ENCODE measurements at regions not wholly inside any gene's neighbourhood (a gene's known extent, or its start where the extent isn't known, plus 50 kb on each side); places are given as distances from the start of the nearest gene placed in this dataset.
"Not testable (repeated sequence)": the region's sequence is repeated elsewhere in the genome, so short reads cannot be mapped to it uniquely, and the experiment has no call there.

DNA sequence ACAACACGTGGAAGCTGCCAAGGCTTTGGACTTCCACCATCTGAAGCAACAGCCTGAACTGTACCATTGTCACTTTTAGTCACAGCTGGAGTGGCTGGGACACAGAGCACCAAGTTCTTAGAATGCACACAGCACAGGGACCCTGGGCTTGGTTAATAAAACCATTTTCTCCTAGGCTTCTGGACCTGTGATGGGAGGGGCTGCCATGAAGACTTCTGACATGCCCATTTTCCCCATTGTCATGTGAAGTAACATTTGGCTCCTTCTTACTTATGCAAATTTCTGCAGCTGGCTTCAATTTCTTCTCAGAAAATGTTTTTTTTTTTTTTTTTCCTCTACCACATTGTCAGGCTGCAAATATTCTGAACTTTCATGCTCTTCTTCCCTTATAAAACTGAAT is 138.6 kb upstream of the BRINP3 start:
- no peak for DNase-seq (ENCODE audit: low spot score in 2 of 2)
- Mint-ChIP-seq H3K27ac (no peak overlapping the region), H3K36me3 (no peaks in the 10 kb centered on the region), H3K9me3 (peaks cover 7% of the 10 kb centered on the region), H3K4me1 (no peaks in the 10 kb centered on the region), H3K4me3 (no peak overlapping the region)
- ATAC-seq: no peak

- Mint-ChIP-seq H3K36me3 (no peaks in the 10 kb centered on the region), H3K9me3 (peaks cover 14% of the 10 kb centered on the region), H3K4me3 (no peak overlapping the region), H3K4me1 (no peaks in the 10 kb centered on the region), H3K27ac (no peak overlapping the region)
- ATAC-seq (no peak), DNase-seq (ENCODE audit: low spot score in 2 of 2) (no peak)
Measured at GRCh38 chr1:190619724-190620123, 142.1 kb upstream of the BRINP3 start.

GRCh38 chr1:190633488-190633887 is 155.8 kb upstream of the BRINP3 start:
- H3K27ac Mint-ChIP-seq: no peak overlapping the region
- H3K4me3 Mint-ChIP-seq: no peak overlapping the region
- H3K9me3 Mint-ChIP-seq: peaks cover 32% of the 10 kb centered on the region
- H3K36me3 Mint-ChIP-seq: no peaks in the 10 kb centered on the region
- ATAC-seq (no peak), DNase-seq (ENCODE audit: low spot score in 2 of 2) (no peak)
- no peaks in the 10 kb centered on the region for H3K4me1 Mint-ChIP-seq

- Mint-ChIP-seq H3K36me3 (no peaks in the 10 kb centered on the region), H3K4me1 (no peaks in the 10 kb centered on the region), H3K9me3 (peaks cover 30% of the 10 kb centered on the region), H3K27ac (no peak overlapping the region), H3K4me3 (no peak overlapping the region)
- DNase-seq (ENCODE audit: low spot score in 2 of 2) (no peak), ATAC-seq (no peak)
Measured at GRCh38 chr1:190634134-190634533, 156.5 kb upstream of the BRINP3 start.

DNA sequence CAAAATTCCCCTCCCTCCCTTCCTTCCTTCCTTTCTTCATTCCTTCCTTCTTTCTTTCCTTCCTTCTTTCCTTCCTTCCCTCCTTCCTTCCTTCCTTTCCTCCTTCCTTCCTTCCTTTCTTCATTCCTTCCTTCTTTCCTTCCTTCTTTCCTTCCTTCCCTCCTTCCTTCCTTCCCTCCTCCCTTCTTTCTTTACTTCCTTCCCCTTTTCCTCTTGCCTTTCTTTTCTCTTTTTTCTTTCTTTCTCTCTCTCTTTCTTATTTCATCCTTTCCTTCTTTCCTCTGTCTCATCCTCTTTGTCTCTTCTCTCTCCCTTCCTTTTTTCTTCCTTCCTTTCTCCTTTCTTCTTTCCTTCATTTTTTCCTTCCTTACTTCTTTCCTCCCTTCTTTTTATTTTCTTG is 171.9 kb upstream of the BRINP3 start:
- ATAC-seq: no peak

GRCh38 chr1:190658907-190659306 is 181.2 kb upstream of the BRINP3 start:
- H3K27ac Mint-ChIP-seq: no peak overlapping the region
- H3K4me1 Mint-ChIP-seq: no peaks in the 10 kb centered on the region
- no peak for ATAC-seq
- DNase-seq (ENCODE audit: low spot score in 2 of 2): no peak
- H3K36me3 Mint-ChIP-seq: no peaks in the 10 kb centered on the region
- peaks cover 9% of the 10 kb centered on the region for H3K9me3 Mint-ChIP-seq
- H3K4me3 Mint-ChIP-seq: no peak overlapping the region

More for the DNA sequence above, 171.9 kb upstream of the BRINP3 start:
- H3K36me3 Mint-ChIP-seq: no peaks in the 10 kb centered on the region
- no peak overlapping the region for H3K27ac Mint-ChIP-seq
- no peaks in the 10 kb centered on the region for H3K4me1 Mint-ChIP-seq
- no peak for DNase-seq (ENCODE audit: low spot score in 2 of 2)
- H3K9me3 Mint-ChIP-seq: peaks cover 18% of the 10 kb centered on the region
- H3K4me3 Mint-ChIP-seq: no peak overlapping the region

DNA sequence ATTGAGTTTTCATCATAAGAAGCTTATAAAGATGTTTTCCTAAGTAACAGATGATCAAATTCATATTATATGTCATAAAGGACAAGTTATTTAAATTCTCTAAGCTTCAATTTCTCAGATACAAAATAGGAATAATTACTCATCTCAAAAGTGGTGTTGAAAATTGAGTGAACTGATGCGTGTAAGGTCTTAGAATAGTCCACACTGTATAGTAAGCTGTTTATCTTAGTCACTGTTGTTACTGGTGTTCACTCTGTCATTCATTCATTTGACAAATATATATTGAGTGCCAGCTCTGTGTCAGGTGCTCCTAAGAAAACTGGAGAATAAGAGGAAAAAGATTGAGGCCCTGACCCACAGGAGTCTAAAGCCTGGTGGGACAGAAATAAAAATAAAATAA is 186.3 kb upstream of the BRINP3 start:
- no peak overlapping the region for H3K4me3 Mint-ChIP-seq
- no peak overlapping the region for H3K27ac Mint-ChIP-seq
- H3K4me1 Mint-ChIP-seq: no peaks in the 10 kb centered on the region
- H3K36me3 Mint-ChIP-seq: no peaks in the 10 kb centered on the region
- ATAC-seq (no peak), DNase-seq (ENCODE audit: low spot score in 2 of 2) (no peak)
- peaks cover 11% of the 10 kb centered on the region for H3K9me3 Mint-ChIP-seq

DNA sequence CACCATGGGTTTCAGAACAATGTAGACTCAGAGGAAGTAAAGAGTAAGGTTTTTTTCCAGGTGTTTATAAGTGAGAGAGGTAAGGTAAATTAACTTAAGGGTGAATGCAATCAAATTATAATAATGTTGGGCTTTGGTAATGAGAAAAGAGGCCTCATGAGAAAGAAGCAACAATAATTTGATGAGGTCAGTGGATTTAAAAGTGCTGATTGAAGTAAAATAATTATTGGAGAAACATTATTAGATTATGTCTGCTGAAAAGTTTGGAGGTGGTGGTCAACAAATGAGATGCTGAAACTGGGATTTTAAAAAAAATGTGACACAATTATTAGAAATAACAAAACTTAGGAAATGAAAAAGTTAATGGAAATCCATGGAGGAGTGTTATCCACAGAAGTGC is 187.4 kb upstream of the BRINP3 start:
- Mint-ChIP-seq H3K9me3 (peaks cover 15% of the 10 kb centered on the region), H3K27ac (no peak overlapping the region), H3K36me3 (no peaks in the 10 kb centered on the region), H3K4me3 (no peak overlapping the region), H3K4me1 (no peaks in the 10 kb centered on the region)
- DNase-seq (ENCODE audit: low spot score in 2 of 2) (no peak), ATAC-seq (no peak)

DNA sequence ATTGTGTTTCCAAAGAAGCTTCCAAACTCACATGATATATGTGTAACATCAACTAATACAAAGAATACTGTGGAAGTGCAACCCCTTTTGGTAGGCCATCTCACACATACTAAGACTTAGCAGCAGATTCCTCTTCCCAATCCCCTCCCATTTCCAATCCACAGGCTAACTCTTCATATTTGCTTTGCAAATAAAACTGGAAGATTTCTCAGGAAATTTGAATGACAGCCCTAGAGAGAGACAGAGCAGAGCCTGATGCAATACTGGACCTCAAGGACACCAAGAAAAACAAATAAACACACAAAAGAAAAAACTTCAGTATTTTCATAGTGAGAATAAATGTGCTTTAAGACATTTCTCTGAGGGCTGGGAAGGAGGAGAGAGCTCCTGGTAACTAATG is 190.2 kb upstream of the BRINP3 start:
- no peak for DNase-seq (ENCODE audit: low spot score in 2 of 2)
- no peaks in the 10 kb centered on the region for H3K36me3 Mint-ChIP-seq

GRCh38 chr1:190679044-190679443 is 201.4 kb upstream of the BRINP3 start:
- no peak overlapping the region for H3K4me3 Mint-ChIP-seq
- peaks cover 5% of the 10 kb centered on the region for H3K9me3 Mint-ChIP-seq
- ATAC-seq (no peak), DNase-seq (ENCODE audit: low spot score in 2 of 2) (no peak)
- no peak overlapping the region for H3K27ac Mint-ChIP-seq
- H3K4me1 Mint-ChIP-seq: no peaks in the 10 kb centered on the region
- no peaks in the 10 kb centered on the region for H3K36me3 Mint-ChIP-seq

More for the DNA sequence above, 190.2 kb upstream of the BRINP3 start:
- Mint-ChIP-seq H3K9me3 (peaks cover 13% of the 10 kb centered on the region), H3K4me3 (no peak overlapping the region), H3K27ac (no peak overlapping the region), H3K4me1 (no peaks in the 10 kb centered on the region)
- ATAC-seq: no peak

DNA sequence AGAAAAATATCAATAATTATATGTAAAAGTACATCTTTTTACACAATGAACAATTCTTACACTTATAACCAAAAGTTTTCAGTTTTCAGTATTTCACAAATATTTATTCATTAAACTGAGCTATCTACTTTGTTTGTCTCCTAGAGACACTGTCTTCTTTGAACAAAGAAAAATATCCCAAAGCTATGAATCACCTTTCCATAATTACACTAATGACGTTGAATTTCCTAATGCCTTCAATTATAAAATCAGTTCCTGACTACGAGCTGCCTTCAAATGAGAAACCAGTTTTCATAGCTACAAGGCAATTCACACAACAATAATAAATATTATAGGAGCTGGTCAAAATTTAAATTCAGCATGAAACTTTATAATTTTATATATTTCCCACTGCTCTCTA is 201.8 kb upstream of the BRINP3 start:
- DNase-seq (ENCODE audit: low spot score in 2 of 2): no peak
- no peak overlapping the region for H3K27ac Mint-ChIP-seq

GRCh38 chr1:190679983-190680382 is 202.3 kb upstream of the BRINP3 start:
- Mint-ChIP-seq H3K4me3 (no peak overlapping the region), H3K4me1 (no peaks in the 10 kb centered on the region), H3K9me3 (peaks cover 3% of the 10 kb centered on the region), H3K27ac (no peak overlapping the region), H3K36me3 (no peaks in the 10 kb centered on the region)
- ATAC-seq: no peak
- DNase-seq (ENCODE audit: low spot score in 2 of 2): no peak

More for the DNA sequence above, 201.8 kb upstream of the BRINP3 start:
- no peak for ATAC-seq
- Mint-ChIP-seq H3K4me3 (no peak overlapping the region), H3K9me3 (peaks cover 3% of the 10 kb centered on the region), H3K36me3 (no peaks in the 10 kb centered on the region), H3K4me1 (no peaks in the 10 kb centered on the region)

DNA sequence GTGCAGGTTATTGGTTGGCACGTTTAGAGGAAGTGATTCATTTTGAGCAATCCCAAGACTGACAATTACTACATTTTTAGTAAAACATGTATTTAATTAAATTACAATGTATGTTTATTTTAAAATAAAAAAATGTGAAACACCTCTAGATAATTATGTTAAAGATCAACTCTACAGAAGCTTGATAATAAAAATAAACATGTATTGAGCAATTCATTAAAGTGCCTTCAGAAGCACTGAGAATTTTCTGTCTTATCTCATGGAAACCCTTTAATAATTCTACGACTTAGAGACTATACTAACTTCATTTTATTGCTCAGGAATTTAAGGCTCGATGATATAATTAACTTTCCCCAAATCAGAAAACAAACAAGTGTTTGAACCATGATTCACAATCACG is 208.0 kb upstream of the BRINP3 start:
- H3K4me3 Mint-ChIP-seq: no peak overlapping the region
- ATAC-seq: no peak
- no peak for DNase-seq (ENCODE audit: low spot score in 2 of 2)
- H3K4me1 Mint-ChIP-seq: no peaks in the 10 kb centered on the region
- peaks cover 10% of the 10 kb centered on the region for H3K9me3 Mint-ChIP-seq
- no peaks in the 10 kb centered on the region for H3K36me3 Mint-ChIP-seq
- H3K27ac Mint-ChIP-seq: no peak overlapping the region

- ATAC-seq: no peak
- Mint-ChIP-seq H3K27ac (no peak overlapping the region), H3K9me3 (peaks cover 6% of the 10 kb centered on the region), H3K36me3 (no peaks in the 10 kb centered on the region), H3K4me3 (no peak overlapping the region), H3K4me1 (no peaks in the 10 kb centered on the region)
- DNase-seq (ENCODE audit: low spot score in 2 of 2): no peak
Measured at GRCh38 chr1:190688096-190688495, 210.4 kb upstream of the BRINP3 start.

DNA sequence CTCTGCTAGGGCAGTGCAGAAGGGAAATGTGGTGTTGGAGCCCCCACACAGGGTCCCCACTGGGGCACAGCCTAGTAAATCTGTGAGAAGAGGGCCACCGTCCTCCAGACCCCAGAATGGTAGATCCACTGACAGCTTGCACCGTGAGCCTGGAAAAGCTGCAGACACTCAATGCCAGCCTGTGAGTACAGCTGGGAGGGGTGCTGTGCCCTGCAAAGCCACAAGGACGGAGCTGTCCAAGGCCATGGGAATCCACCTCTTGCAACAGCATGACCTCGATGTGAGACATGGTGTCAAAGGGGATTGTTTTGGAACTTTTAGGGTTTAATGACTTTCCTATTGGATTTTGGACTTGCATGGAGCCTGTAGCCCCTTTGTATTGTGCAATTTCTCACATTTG is 220.8 kb upstream of the BRINP3 start:
- H3K27ac Mint-ChIP-seq; H3K36me3 Mint-ChIP-seq; ATAC-seq; DNase-seq (ENCODE audit: low spot score in 2 of 2); H3K4me1 Mint-ChIP-seq; H3K4me3 Mint-ChIP-seq: not testable (repeated sequence)
- H3K9me3 Mint-ChIP-seq: peaks cover 13% of the 10 kb centered on the region

DNA sequence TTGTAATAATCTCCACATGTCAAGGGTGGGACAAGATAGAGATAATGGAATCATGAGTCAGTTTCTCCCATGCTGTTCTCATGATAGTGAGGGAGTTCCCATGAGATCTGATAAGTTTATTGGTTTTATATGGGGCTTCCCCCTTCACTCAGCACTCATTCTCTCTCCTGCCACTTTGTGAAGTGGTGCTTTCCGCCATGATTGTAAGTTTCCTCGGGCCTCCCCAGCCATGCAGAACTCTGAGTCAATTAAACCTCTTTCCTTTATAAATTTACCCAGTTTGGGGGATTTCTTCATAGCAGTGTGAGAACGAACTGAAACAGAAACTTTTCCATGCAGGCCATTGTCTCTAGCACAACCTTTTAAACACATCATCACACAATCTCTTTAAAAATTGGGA is 221.5 kb upstream of the BRINP3 start:
- no peak overlapping the region for H3K4me3 Mint-ChIP-seq
- DNase-seq (ENCODE audit: low spot score in 2 of 2) (no peak), ATAC-seq (no peak)
- H3K36me3 Mint-ChIP-seq: no peaks in the 10 kb centered on the region
- H3K4me1 Mint-ChIP-seq: no peaks in the 10 kb centered on the region
- H3K9me3 Mint-ChIP-seq: peaks cover 15% of the 10 kb centered on the region
- no peak overlapping the region for H3K27ac Mint-ChIP-seq

DNA sequence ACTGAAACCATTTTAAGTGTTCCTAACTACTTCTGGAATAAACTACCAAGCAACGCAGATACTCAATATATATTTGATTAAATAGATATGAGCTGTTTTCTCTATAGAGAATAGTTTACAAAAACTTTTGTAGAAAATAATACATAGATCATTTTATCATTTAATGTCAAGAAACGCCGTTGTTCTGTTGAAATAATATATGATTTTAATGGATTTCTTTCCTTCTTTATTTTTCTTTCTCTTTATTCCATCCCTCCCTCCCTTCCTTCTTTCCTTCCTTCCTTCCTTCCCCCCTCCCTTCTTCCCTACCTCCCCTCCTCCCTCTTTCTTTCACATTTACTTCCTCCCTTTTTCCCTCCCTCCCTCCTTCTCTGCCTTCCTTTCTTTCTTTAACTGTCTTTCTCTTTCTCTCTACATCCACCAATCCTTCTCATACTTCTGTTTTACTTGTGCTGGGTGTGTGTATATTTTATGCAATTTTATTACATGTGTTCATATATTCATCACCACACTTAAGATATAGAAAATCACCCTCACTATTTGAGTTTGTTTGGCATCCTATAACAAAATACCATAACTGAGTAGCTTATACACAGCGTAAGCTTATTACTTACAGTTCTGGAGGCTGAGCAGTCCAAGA is 230.9 kb upstream of the BRINP3 start:
- DNase-seq (ENCODE audit: low spot score in 2 of 2) (no peak), ATAC-seq (no peak)
- Mint-ChIP-seq H3K36me3 (no peaks in the 10 kb centered on the region), H3K4me1 (no peaks in the 10 kb centered on the region), H3K27ac (no peak overlapping the region), H3K9me3 (peaks cover 23% of the 10 kb centered on the region), H3K4me3 (no peak overlapping the region)
